HEK293 (cell line): ENCODE measurements at regions not wholly inside any gene's neighbourhood (a gene's known extent, or its start where the extent isn't known, plus 50 kb on each side); places are given as distances from the start of the nearest gene placed in this dataset.

Source experiments
- CTCF ChIA-PET: fragments of 350-600 bp; formaldehyde crosslinking; extraction: SDS; loops from one replicate; lab custom pipeline; 2021; ENCODE audit warnings: antibody characterized with exemption; lab: Yijun Ruan, JAX
- POLR2A ChIA-PET: fragments of 300-600 bp; formaldehyde crosslinking; extraction: SDS; loops from one replicate; lab custom pipeline; 2020; ENCODE audit warnings: antibody characterized with exemption, inconsistent platforms; lab: Yijun Ruan, JAX
- H3K27ac ChIP-seq: fragments of 200-500 bp; sonication (Bioruptor generic); 2 replicates; pipeline ENCODE4 v1.5.1; 2014; ENCODE audit warnings: low read depth, low read length, control low read depth, inconsistent platforms; ENCODE audit errors: extremely low read depth
- H3K36me3 ChIP-seq, 2 experiments: fragments of 200-500 bp in 1 of 2; sonication (Bioruptor generic) in 1 of 2; 1 replicate in 1 of 2; 2 replicates in 1 of 2; pipeline ENCODE4 v1.5.1; 2014 to 2017; ENCODE audit warnings: inconsistent platforms in 2 of 2, low read length in 2 of 2; ENCODE audit not compliant: control insufficient read depth in 2 of 2, insufficient read depth in 1 of 2
- H3K4me1 ChIP-seq: fragments of 200-500 bp; sonication (Bioruptor generic); 2 replicates; pipeline ENCODE4 v1.5.1; 2014; ENCODE audit warnings: mild to moderate bottlenecking, low read length, inconsistent platforms; ENCODE audit not compliant: control insufficient read depth, insufficient read depth
- H3K4me3 ChIP-seq: 2 replicates; pipeline ENCODE4 v1.5.1; 2011; ENCODE audit warnings: low read depth, mild to moderate bottlenecking, control low read depth, low read length, moderate library complexity
- H3K9me3 ChIP-seq: fragments of 200-500 bp; sonication (Bioruptor generic); 2 replicates; pipeline ENCODE4 v1.5.1; 2014; ENCODE audit warnings: low read depth, low read length, inconsistent platforms; ENCODE audit not compliant: control insufficient read depth, insufficient read depth
- KLF7 ChIP-seq: fragments of 450-650 bp; formaldehyde crosslinking; IDR thresholded peaks from 2 replicates; pipeline ENCODE4 v1.5.1; 2016; ENCODE audit warnings: missing biosample characterization, missing genetic modification characterization, borderline replicate concordance
- SCRT2 ChIP-seq: fragments of 450-650 bp; formaldehyde crosslinking; IDR thresholded peaks from 2 replicates; pipeline ENCODE4 v1.5.1; 2016; ENCODE audit warnings: missing biosample characterization, missing genetic modification characterization
- ZBTB21 ChIP-seq: fragments of 450-650 bp; formaldehyde crosslinking; IDR thresholded peaks from 2 replicates; pipeline ENCODE4 v1.5.1; 2017; ENCODE audit warnings: missing biosample characterization, missing genetic modification characterization
- ZNF23 ChIP-seq: fragments of 450-650 bp; formaldehyde crosslinking; IDR thresholded peaks from 2 replicates; pipeline ENCODE4 v1.5.1; 2016; ENCODE audit warnings: missing biosample characterization, missing genetic modification characterization, borderline replicate concordance
- ZNF239 ChIP-seq: fragments of 450-650 bp; formaldehyde crosslinking; IDR thresholded peaks from 2 replicates; pipeline ENCODE4 v1.5.1; 2016; ENCODE audit warnings: missing biosample characterization, missing genetic modification characterization
- ZNF350 ChIP-seq: fragments of 450-650 bp; formaldehyde crosslinking; IDR thresholded peaks from 2 replicates; pipeline ENCODE4 v1.5.0; 2017; ENCODE audit warnings: missing biosample characterization, mild to moderate bottlenecking, missing genetic modification characterization
- ZNF416 ChIP-seq: fragments of 450-650 bp; formaldehyde crosslinking; IDR thresholded peaks from 2 replicates; pipeline ENCODE4 v1.5.1; 2016; ENCODE audit warnings: missing biosample characterization, missing genetic modification characterization
- ZNF426 ChIP-seq: fragments of 450-650 bp; formaldehyde crosslinking; IDR thresholded peaks from 2 replicates; pipeline ENCODE4 v1.5.1; 2017; ENCODE audit warnings: missing biosample characterization, missing genetic modification characterization, mild to moderate bottlenecking, inconsistent platforms, moderate library complexity
- ZNF513 ChIP-seq: fragments of 450-650 bp; IDR thresholded peaks from 2 replicates; pipeline ENCODE4 v1.5.1; 2018; ENCODE audit warnings: missing biosample characterization, missing genetic modification characterization
- ZNF555 ChIP-seq: fragments of 450-650 bp; formaldehyde crosslinking; conservative IDR thresholded peaks from 2 replicates; pipeline ENCODE4 v1.5.1; 2017; ENCODE audit warnings: missing biosample characterization, mild to moderate bottlenecking, missing genetic modification characterization, inconsistent platforms
- ZNF561 ChIP-seq: fragments of 450-650 bp; IDR thresholded peaks from 2 replicates; pipeline ENCODE4 v1.5.1; 2018; ENCODE audit warnings: missing biosample characterization, missing genetic modification characterization, borderline replicate concordance
- ZNF585B ChIP-seq: fragments of 450-650 bp; formaldehyde crosslinking; IDR thresholded peaks from 2 replicates; pipeline ENCODE4 v1.5.1; 2016; ENCODE audit warnings: missing biosample characterization, missing genetic modification characterization
- ZNF626 ChIP-seq: fragments of 450-650 bp; sonication (Bioruptor Pico); formaldehyde crosslinking; IDR thresholded peaks from 2 replicates; pipeline ENCODE4 v1.5.1; 2018; ENCODE audit warnings: missing biosample characterization, missing genetic modification characterization, inconsistent platforms
- ZNF692 ChIP-seq: fragments of 450-650 bp; formaldehyde crosslinking; IDR thresholded peaks from 2 replicates; pipeline ENCODE4 v1.5.1; 2016; ENCODE audit warnings: missing biosample characterization, missing genetic modification characterization
- TF ChIP-seq, protein P1 (sequence below): fragments of 450-650 bp; formaldehyde crosslinking; IDR thresholded peaks from 2 replicates; pipeline ENCODE4 v1.5.1; 2016; ENCODE audit warnings: missing biosample characterization, missing genetic modification characterization
- TF ChIP-seq, protein P2 (sequence below): fragments of 450-650 bp; IDR thresholded peaks from 2 replicates; pipeline ENCODE4 v1.5.1; 2018; ENCODE audit warnings: missing biosample characterization, mild to moderate bottlenecking, missing genetic modification characterization
- TF ChIP-seq, protein P3 (sequence below): fragments of 450-650 bp; formaldehyde crosslinking; IDR thresholded peaks from 2 replicates; pipeline ENCODE4 v1.5.1; 2016; ENCODE audit warnings: missing biosample characterization, missing genetic modification characterization, borderline replicate concordance

DNA sequence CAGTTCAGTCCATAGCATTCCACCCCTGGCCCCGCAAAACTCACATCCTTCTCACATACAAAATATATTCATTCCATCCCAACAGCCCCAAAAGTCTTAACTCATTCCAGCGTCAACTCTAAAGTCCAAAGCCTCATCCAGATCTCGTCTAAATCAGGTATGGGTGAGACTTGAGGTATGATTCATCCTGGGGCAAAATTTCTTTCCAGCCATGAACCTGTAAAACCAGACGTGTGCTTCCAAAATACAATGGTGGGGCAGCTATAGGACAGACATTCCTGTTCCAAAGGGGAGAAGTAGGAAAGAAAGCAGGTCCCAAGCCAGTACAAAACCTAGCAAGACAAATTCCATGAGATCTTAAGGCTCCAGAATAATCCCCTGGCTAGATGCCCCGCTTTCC, 76.9 kb downstream of the CLDN34 start:
- no peaks in the 10 kb centered on the region for H3K4me1 ChIP-seq
- CTCF ChIA-PET = no interaction called here
- TF ChIP-seq KLF7 (tag by site-specific recombination) = no peak
- no peak for TF ChIP-seq ZNF692 (tag by site-specific recombination)
- TF ChIP-seq ZNF350 = no peak
- TF ChIP-seq, protein P1, sequence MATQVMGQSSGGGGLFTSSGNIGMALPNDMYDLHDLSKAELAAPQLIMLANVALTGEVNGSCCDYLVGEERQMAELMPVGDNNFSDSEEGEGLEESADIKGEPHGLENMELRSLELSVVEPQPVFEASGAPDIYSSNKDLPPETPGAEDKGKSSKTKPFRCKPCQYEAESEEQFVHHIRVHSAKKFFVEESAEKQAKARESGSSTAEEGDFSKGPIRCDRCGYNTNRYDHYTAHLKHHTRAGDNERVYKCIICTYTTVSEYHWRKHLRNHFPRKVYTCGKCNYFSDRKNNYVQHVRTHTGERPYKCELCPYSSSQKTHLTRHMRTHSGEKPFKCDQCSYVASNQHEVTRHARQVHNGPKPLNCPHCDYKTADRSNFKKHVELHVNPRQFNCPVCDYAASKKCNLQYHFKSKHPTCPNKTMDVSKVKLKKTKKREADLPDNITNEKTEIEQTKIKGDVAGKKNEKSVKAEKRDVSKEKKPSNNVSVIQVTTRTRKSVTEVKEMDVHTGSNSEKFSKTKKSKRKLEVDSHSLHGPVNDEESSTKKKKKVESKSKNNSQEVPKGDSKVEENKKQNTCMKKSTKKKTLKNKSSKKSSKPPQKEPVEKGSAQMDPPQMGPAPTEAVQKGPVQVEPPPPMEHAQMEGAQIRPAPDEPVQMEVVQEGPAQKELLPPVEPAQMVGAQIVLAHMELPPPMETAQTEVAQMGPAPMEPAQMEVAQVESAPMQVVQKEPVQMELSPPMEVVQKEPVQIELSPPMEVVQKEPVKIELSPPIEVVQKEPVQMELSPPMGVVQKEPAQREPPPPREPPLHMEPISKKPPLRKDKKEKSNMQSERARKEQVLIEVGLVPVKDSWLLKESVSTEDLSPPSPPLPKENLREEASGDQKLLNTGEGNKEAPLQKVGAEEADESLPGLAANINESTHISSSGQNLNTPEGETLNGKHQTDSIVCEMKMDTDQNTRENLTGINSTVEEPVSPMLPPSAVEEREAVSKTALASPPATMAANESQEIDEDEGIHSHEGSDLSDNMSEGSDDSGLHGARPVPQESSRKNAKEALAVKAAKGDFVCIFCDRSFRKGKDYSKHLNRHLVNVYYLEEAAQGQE (tag by site-specific recombination) = no peak
- no peak for TF ChIP-seq ZNF513 (tag by site-specific recombination)
- no peak for TF ChIP-seq SCRT2 (tag by site-specific recombination)
- no peak for TF ChIP-seq ZNF555
- no peak for TF ChIP-seq ZNF416 (tag by site-specific recombination)
- TF ChIP-seq, protein P2, sequence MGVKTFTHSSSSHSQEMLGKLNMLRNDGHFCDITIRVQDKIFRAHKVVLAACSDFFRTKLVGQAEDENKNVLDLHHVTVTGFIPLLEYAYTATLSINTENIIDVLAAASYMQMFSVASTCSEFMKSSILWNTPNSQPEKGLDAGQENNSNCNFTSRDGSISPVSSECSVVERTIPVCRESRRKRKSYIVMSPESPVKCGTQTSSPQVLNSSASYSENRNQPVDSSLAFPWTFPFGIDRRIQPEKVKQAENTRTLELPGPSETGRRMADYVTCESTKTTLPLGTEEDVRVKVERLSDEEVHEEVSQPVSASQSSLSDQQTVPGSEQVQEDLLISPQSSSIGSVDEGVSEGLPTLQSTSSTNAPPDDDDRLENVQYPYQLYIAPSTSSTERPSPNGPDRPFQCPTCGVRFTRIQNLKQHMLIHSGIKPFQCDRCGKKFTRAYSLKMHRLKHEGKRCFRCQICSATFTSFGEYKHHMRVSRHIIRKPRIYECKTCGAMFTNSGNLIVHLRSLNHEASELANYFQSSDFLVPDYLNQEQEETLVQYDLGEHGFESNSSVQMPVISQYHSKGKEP (tag by site-specific recombination) = no peak
- TF ChIP-seq ZBTB21 (tag by site-specific recombination) = no peak
- no peak for TF ChIP-seq ZNF239 (tag by site-specific recombination)
- TF ChIP-seq, protein P3, sequence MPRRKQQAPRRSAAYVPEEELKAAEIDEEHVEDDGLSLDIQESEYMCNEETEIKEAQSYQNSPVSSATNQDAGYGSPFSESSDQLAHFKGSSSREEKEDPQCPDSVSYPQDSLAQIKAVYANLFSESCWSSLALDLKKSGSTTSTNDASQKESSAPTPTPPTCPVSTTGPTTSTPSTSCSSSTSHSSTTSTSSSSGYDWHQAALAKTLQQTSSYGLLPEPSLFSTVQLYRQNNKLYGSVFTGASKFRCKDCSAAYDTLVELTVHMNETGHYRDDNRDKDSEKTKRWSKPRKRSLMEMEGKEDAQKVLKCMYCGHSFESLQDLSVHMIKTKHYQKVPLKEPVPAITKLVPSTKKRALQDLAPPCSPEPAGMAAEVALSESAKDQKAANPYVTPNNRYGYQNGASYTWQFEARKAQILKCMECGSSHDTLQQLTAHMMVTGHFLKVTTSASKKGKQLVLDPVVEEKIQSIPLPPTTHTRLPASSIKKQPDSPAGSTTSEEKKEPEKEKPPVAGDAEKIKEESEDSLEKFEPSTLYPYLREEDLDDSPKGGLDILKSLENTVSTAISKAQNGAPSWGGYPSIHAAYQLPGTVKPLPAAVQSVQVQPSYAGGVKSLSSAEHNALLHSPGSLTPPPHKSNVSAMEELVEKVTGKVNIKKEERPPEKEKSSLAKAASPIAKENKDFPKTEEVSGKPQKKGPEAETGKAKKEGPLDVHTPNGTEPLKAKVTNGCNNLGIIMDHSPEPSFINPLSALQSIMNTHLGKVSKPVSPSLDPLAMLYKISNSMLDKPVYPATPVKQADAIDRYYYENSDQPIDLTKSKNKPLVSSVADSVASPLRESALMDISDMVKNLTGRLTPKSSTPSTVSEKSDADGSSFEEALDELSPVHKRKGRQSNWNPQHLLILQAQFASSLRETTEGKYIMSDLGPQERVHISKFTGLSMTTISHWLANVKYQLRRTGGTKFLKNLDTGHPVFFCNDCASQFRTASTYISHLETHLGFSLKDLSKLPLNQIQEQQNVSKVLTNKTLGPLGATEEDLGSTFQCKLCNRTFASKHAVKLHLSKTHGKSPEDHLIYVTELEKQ (tag by site-specific recombination) = no peak
- TF ChIP-seq ZNF561 = no peak
- TF ChIP-seq ZNF585B (tag by site-specific recombination) = no peak
- no peak for TF ChIP-seq ZNF426 (tag by site-specific recombination)
- no peak for TF ChIP-seq ZNF23 (tag by site-specific recombination)
- no peak for TF ChIP-seq ZNF626 (tag by site-specific recombination)
- H3K27ac ChIP-seq = no peak overlapping the region
- POLR2A ChIA-PET = no interaction called here
- no peaks in the 10 kb centered on the region for H3K36me3 ChIP-seq
- no peaks in the 10 kb centered on the region for H3K9me3 ChIP-seq
- H3K4me3 ChIP-seq = no peak overlapping the region
